ENCODE measurements at regions not wholly inside any gene's neighbourhood (a gene's known extent, or its start where the extent isn't known, plus 50 kb on each side); places are given as distances from the start of the nearest gene placed in this dataset.

- no peak overlapping the region for H3K9ac ChIP-seq (ENCODE audit: control insufficient read depth, extremely low read depth, insufficient read depth, low read length)
- no peak for DNase-seq (ENCODE audit: low read depth, low spot score)
- dilution Hi-C loops (cut with MboI; ENCODE audit: extremely low pct_ligation_motif_present, low sequenced_read_pairs), result no loop called here
- TF ChIP-seq EZH2 (IDR thresholded peaks at IDR 0.05; ENCODE audit: low read length), result no peak
- H3K9me1 ChIP-seq (ENCODE audit: control insufficient read depth, extremely low read depth, insufficient read depth, low read length), result no peaks in the 10 kb centered on the region
- peaks cover 10 to 14% of the 10 kb centered on the region in 2 experiments for H3K36me3 ChIP-seq (ENCODE audit: control insufficient read depth in 2 of 2, extremely low read depth in 1 of 2, insufficient read depth in 2 of 2, low read length in 2 of 2)
- peaks cover 7% of the 10 kb centered on the region for H3K4me1 ChIP-seq (ENCODE audit: control insufficient read depth, extremely low read depth, insufficient read depth, low read length)
- FAIRE-seq, result peak; percentile 13
- H3K9me3 ChIP-seq (ENCODE audit: control insufficient read depth, low read depth, low read length), result peaks cover 2% of the 10 kb centered on the region
- H2AFZ ChIP-seq (ENCODE audit: control insufficient read depth, low read length), result no peak overlapping the region
- H3K27ac ChIP-seq (ENCODE audit: control insufficient read depth, insufficient read depth, low read length), result no peak overlapping the region
- no peaks in the 10 kb centered on the region for H3K79me2 ChIP-seq (ENCODE audit: control insufficient read depth, insufficient read depth, low read length)
- H4K20me1 ChIP-seq (ENCODE audit: control insufficient read depth, extremely low read depth, insufficient read depth, low read length), result no peaks in the 10 kb centered on the region
- H3K4me3 ChIP-seq (ENCODE audit: control insufficient read depth in 2 of 3, extremely low read depth in 1 of 3, insufficient read depth in 2 of 3, low read depth in 1 of 3, low read length in 3 of 3), result no peak overlapping the region
- no peaks in the 10 kb centered on the region for H3K27me3 ChIP-seq (ENCODE audit: control insufficient read depth, extremely low read depth, insufficient read depth, low read length)
- no peak overlapping the region for H3K4me2 ChIP-seq (ENCODE audit: control insufficient read depth, extremely low read depth, insufficient read depth, low read depth, low read length)
These were observed 236.9 kb upstream of the CELF2 start for GRCh38 chr10:10780746-10781145.

DNA sequence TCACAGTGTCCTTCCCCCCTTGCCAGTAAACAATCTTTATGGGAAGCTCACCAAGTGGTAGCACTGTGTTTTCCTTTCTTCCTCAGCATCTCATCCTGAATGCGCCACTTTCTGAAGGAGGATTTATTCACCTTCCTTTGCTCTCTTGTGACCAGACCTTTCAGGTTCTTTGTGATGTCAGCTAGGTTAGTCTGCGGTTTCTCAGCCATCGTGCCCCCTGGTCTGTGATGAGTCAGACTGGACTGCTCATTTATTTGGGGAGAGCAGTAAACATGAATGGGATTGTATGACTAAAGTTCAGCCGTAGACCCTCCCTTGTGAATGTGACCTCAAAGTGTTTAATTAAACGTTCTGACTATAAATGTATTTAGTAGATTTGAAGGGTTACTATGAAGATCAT, 235.1 kb upstream of the CELF2 start:
- Histone ChIP-seq H3K9me1 (ENCODE audit: control insufficient read depth, extremely low read depth, insufficient read depth, low read length) (no peaks in the 10 kb centered on the region), H3K9me3 (ENCODE audit: control insufficient read depth, low read depth, low read length) (peaks cover 2% of the 10 kb centered on the region), H3K4me2 (ENCODE audit: control insufficient read depth, extremely low read depth, insufficient read depth, low read depth, low read length) (no peak overlapping the region), H3K36me3 (ENCODE audit: control insufficient read depth in 2 of 2, extremely low read depth in 1 of 2, insufficient read depth in 2 of 2, low read length in 2 of 2) (peaks cover 7 to 14% of the 10 kb centered on the region in 2 experiments), H3K27me3 (ENCODE audit: control insufficient read depth, extremely low read depth, insufficient read depth, low read length) (no peaks in the 10 kb centered on the region), H3K27ac (ENCODE audit: control insufficient read depth, insufficient read depth, low read length) (no peak overlapping the region), H3K9ac (ENCODE audit: control insufficient read depth, extremely low read depth, insufficient read depth, low read length) (no peak overlapping the region), H3K4me1 (ENCODE audit: control insufficient read depth, extremely low read depth, insufficient read depth, low read length) (peaks cover 26% of the 10 kb centered on the region), H3K4me3 (ENCODE audit: control insufficient read depth in 2 of 3, extremely low read depth in 1 of 3, insufficient read depth in 2 of 3, low read depth in 1 of 3, low read length in 3 of 3) (no peak overlapping the region), H4K20me1 (ENCODE audit: control insufficient read depth, extremely low read depth, insufficient read depth, low read length) (no peaks in the 10 kb centered on the region), H3K79me2 (ENCODE audit: control insufficient read depth, insufficient read depth, low read length) (peaks cover 2% of the 10 kb centered on the region), H2AFZ (ENCODE audit: control insufficient read depth, low read length) (no peak overlapping the region)
- dilution Hi-C loops (cut with MboI; ENCODE audit: extremely low pct_ligation_motif_present, low sequenced_read_pairs), result no loop called here
- DNase-seq (ENCODE audit: low read depth, low spot score), result no peak
- no peak for TF ChIP-seq EZH2 (IDR thresholded peaks at IDR 0.05; ENCODE audit: low read length)
- TF ChIP-seq, protein P1, sequence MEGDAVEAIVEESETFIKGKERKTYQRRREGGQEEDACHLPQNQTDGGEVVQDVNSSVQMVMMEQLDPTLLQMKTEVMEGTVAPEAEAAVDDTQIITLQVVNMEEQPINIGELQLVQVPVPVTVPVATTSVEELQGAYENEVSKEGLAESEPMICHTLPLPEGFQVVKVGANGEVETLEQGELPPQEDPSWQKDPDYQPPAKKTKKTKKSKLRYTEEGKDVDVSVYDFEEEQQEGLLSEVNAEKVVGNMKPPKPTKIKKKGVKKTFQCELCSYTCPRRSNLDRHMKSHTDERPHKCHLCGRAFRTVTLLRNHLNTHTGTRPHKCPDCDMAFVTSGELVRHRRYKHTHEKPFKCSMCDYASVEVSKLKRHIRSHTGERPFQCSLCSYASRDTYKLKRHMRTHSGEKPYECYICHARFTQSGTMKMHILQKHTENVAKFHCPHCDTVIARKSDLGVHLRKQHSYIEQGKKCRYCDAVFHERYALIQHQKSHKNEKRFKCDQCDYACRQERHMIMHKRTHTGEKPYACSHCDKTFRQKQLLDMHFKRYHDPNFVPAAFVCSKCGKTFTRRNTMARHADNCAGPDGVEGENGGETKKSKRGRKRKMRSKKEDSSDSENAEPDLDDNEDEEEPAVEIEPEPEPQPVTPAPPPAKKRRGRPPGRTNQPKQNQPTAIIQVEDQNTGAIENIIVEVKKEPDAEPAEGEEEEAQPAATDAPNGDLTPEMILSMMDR (optimal IDR thresholded peaks at IDR 0.05 in 1 of 3, IDR thresholded peaks at IDR 0.05 in 1 of 3, conservative IDR thresholded peaks at IDR 0.05 in 1 of 3; ENCODE audit: extremely low read depth in 1 of 3, insufficient read depth in 2 of 3, low read length in 3 of 3), result no peak
- FAIRE-seq, result no peak

GRCh38 chr10:10785627-10786026, 232.0 kb upstream of the CELF2 start:
- Histone ChIP-seq H3K4me1 (ENCODE audit: control insufficient read depth, extremely low read depth, insufficient read depth, low read length) (peaks cover 38% of the 10 kb centered on the region), H4K20me1 (ENCODE audit: control insufficient read depth, extremely low read depth, insufficient read depth, low read length) (no peaks in the 10 kb centered on the region), H3K36me3 (ENCODE audit: control insufficient read depth in 2 of 2, extremely low read depth in 1 of 2, insufficient read depth in 2 of 2, low read length in 2 of 2) (peaks cover 7 to 14% of the 10 kb centered on the region in 2 experiments), H3K27ac (ENCODE audit: control insufficient read depth, insufficient read depth, low read length) (peak overlapping the region; percentile 87), H3K79me2 (ENCODE audit: control insufficient read depth, insufficient read depth, low read length) (peaks cover 15% of the 10 kb centered on the region), H3K4me3 (ENCODE audit: control insufficient read depth in 2 of 3, extremely low read depth in 1 of 3, insufficient read depth in 2 of 3, low read depth in 1 of 3, low read length in 3 of 3) (peak overlapping the region in 1 of 3 experiments; percentile 18), H2AFZ (ENCODE audit: control insufficient read depth, low read length) (no peak overlapping the region), H3K9ac (ENCODE audit: control insufficient read depth, extremely low read depth, insufficient read depth, low read length) (no peak overlapping the region), H3K9me1 (ENCODE audit: control insufficient read depth, extremely low read depth, insufficient read depth, low read length) (no peaks in the 10 kb centered on the region), H3K9me3 (ENCODE audit: control insufficient read depth, low read depth, low read length) (peaks cover 2% of the 10 kb centered on the region), H3K4me2 (ENCODE audit: control insufficient read depth, extremely low read depth, insufficient read depth, low read depth, low read length) (peak overlapping the region; percentile 41), H3K27me3 (ENCODE audit: control insufficient read depth, extremely low read depth, insufficient read depth, low read length) (no peaks in the 10 kb centered on the region)
- DNase-seq (ENCODE audit: low read depth, low spot score) (no peak), FAIRE-seq (no peak)
- TF ChIP-seq, protein P1 (optimal IDR thresholded peaks at IDR 0.05 in 1 of 3, IDR thresholded peaks at IDR 0.05 in 1 of 3, conservative IDR thresholded peaks at IDR 0.05 in 1 of 3; ENCODE audit: extremely low read depth in 1 of 3, insufficient read depth in 2 of 3, low read length in 3 of 3), result no peak
- TF ChIP-seq EZH2 (IDR thresholded peaks at IDR 0.05; ENCODE audit: low read length), result no peak
- dilution Hi-C loops (cut with MboI; ENCODE audit: extremely low pct_ligation_motif_present, low sequenced_read_pairs), result no loop called here
